ENCODE measurements at regions not wholly inside any gene's neighbourhood (a gene's known extent, or its start where the extent isn't known, plus 50 kb on each side); places are given as distances from the start of the nearest gene placed in this dataset.

DNA sequence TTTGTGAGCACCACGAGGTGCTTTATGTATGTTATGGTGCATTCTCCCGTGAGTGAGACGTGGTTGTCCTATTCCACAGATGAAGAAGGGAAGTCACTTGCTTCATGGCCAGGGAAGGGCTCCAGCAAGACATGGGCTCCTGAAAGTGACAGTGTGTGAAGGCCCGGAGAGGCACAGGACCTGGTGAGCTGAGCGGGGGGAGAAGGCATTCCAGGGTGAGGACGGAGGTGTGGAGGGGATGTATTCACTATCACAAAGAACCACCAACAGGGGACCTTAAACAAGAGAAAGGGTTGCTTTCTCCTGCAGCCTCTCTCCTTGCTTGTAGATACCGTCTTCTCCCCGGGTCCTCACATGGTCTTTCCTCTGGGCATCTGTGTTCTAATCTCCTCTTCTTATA lies 139.1 kb downstream of the FBLN2 start:
- Mint-ChIP-seq H3K27ac (no peak overlapping the region), H3K4me3 (no peak overlapping the region), H3K9me3 (no peaks in the 10 kb centered on the region), H3K27me3 (ENCODE audit: low read depth, poor library complexity) (peaks cover 3% of the 10 kb centered on the region), H3K4me1 (peaks cover 54% of the 10 kb centered on the region), H3K36me3 (ENCODE audit: low read depth) (no peaks in the 10 kb centered on the region)
- TF ChIP-seq, protein P1, sequence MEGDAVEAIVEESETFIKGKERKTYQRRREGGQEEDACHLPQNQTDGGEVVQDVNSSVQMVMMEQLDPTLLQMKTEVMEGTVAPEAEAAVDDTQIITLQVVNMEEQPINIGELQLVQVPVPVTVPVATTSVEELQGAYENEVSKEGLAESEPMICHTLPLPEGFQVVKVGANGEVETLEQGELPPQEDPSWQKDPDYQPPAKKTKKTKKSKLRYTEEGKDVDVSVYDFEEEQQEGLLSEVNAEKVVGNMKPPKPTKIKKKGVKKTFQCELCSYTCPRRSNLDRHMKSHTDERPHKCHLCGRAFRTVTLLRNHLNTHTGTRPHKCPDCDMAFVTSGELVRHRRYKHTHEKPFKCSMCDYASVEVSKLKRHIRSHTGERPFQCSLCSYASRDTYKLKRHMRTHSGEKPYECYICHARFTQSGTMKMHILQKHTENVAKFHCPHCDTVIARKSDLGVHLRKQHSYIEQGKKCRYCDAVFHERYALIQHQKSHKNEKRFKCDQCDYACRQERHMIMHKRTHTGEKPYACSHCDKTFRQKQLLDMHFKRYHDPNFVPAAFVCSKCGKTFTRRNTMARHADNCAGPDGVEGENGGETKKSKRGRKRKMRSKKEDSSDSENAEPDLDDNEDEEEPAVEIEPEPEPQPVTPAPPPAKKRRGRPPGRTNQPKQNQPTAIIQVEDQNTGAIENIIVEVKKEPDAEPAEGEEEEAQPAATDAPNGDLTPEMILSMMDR (IDR thresholded peaks at IDR 0.05): no peak
- no peak for DNase-seq
